ENCODE measurements at regions not wholly inside any gene's neighbourhood (a gene's known extent, or its start where the extent isn't known, plus 50 kb on each side); places are given as distances from the start of the nearest gene placed in this dataset.

GRCh38 chr4:74590476-74590875 lies 145.5 kb downstream of the AREG start:
- no peak for TF ChIP-seq CTCF (IDR thresholded peaks at IDR 0.05)
- TF ChIP-seq POLR2AphosphoS5 (IDR thresholded peaks at IDR 0.05) = no peak
- no peak for TF ChIP-seq POLR2A (IDR thresholded peaks at IDR 0.05)
- no peak for TF ChIP-seq EP300 (IDR thresholded peaks at IDR 0.05)

Data from gastroesophageal sphincter (tissue), 3 donors.